Breast epithelium (tissue), 4 donors: ENCODE measurements at regions not wholly inside any gene's neighbourhood (a gene's known extent, or its start where the extent isn't known, plus 50 kb on each side); places are given as distances from the start of the nearest gene placed in this dataset.

Source experiments
- DNase-seq, 2 donors: peaks; one replicate each; pipeline ENCODE4 v3.0.0-alpha.2; 2019; ENCODE audit warnings: low spot score in 2 of 2
- H3K27ac ChIP-seq, 2 donors: fragments of 200-600 bp; sonication (generic) in 1 of 2; one replicate each; pipeline ENCODE4 v1.5.1; 2016 to 2019; ENCODE audit warnings: mild to moderate bottlenecking in 1 of 2
- H3K27me3 ChIP-seq, 2 donors: fragments of 200-600 bp; sonication (generic) in 1 of 2; one replicate each; pipeline versions ENCODE4 v1.5.1 to v1.6.0; 2017 to 2019; ENCODE audit warnings: control low read depth in 1 of 2, mild to moderate bottlenecking in 1 of 2
- H3K36me3 ChIP-seq: fragments of 200-600 bp; one replicate; pipeline ENCODE4 v1.5.1; 2019
- H3K4me1 ChIP-seq, 2 donors: fragments of 200-600 bp; sonication (generic); one replicate each; pipeline ENCODE4 v1.5.1; 2016 to 2019; ENCODE audit warnings: control low read depth in 1 of 2
- H3K4me3 ChIP-seq, 3 donors: fragments of 200-600 bp; sonication (generic); 1 replicate in 2 of 3; 2 replicates in 1 of 3; pipeline ENCODE4 v1.5.1; 2016 to 2019; ENCODE audit warnings: mild to moderate bottlenecking in 3 of 3, moderate library complexity in 2 of 3
- H3K9me3 ChIP-seq, 2 donors: fragments of 200-600 bp; sonication (generic) in 1 of 2; one replicate each; pipeline ENCODE4 v1.5.1; 2016 to 2019; ENCODE audit warnings: control low read depth in 1 of 2
- POLR2A ChIP-seq: fragments of 450-650 bp; IDR thresholded peaks from one replicate; pipeline ENCODE4 v1.6.1; 2016; ENCODE audit warnings: antibody characterized with exemption, mild to moderate bottlenecking, moderate library complexity
- POLR2AphosphoS5 ChIP-seq, 3 donors: sonication (generic); formaldehyde crosslinking; IDR thresholded peaks; one replicate each; pipeline ENCODE4 v1.6.1; 2017; ENCODE audit warnings: antibody characterized with exemption in 3 of 3
- intact Hi-C: fragments of 100-400 bp; cut with DNase I; formaldehyde crosslinking; loops from one replicate; pipeline ENCODE4 v1.15.1; 2023; ENCODE audit warnings: low total_unique reads
- TF ChIP-seq, protein P1 (sequence below), 3 donors: fragments of 450-650 bp; IDR thresholded peaks; one replicate each; pipeline ENCODE4 v1.5.1; 2016 to 2017; ENCODE audit warnings: antibody characterized with exemption in 3 of 3, mild to moderate bottlenecking in 3 of 3, moderate library complexity in 3 of 3

DNA sequence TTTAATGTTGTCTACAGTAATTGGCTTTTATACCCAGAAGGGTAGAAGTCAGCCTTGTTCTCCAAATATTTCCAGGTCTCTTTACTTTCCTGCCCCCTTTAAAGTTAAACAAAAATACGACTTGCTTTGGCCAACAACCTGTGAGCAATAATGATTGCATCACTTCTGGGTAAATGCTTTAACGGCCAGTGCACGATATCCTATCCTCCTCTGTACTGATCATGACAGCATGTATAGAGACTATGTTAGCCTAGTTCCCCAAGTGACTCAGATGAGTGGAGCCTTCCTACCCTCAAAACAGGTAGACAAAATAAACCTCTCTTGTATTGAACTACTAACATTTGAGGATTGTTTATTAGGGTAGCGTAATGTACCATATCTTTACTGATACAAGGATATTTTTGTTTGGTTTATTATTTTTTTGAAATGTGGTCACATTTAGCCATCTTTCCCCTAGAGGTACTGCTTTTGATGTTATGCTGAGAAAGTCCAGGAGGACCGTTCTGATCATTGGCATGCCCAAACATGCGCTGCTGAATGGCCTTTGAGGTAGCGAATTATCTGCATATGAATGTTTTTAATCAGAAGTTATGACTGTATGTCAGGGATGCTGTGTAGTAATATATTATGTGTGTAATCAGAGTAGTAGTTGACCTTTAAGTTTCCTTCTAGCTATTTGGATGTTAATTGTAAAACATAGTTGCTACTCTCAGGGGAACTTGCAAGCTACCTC lies 262.6 kb upstream of the DCC start:
- no peaks in the 10 kb centered on the region for H3K4me1 ChIP-seq
- intact Hi-C loops = no loop called here
- H3K36me3 ChIP-seq = no peaks in the 10 kb centered on the region
- DNase-seq = no peak
- H3K27me3 ChIP-seq = no peaks in the 10 kb centered on the region
- no peak for TF ChIP-seq POLR2A
- no peak for TF ChIP-seq POLR2AphosphoS5 (IDR thresholded peaks at IDR 0.05)
- TF ChIP-seq, protein P1, sequence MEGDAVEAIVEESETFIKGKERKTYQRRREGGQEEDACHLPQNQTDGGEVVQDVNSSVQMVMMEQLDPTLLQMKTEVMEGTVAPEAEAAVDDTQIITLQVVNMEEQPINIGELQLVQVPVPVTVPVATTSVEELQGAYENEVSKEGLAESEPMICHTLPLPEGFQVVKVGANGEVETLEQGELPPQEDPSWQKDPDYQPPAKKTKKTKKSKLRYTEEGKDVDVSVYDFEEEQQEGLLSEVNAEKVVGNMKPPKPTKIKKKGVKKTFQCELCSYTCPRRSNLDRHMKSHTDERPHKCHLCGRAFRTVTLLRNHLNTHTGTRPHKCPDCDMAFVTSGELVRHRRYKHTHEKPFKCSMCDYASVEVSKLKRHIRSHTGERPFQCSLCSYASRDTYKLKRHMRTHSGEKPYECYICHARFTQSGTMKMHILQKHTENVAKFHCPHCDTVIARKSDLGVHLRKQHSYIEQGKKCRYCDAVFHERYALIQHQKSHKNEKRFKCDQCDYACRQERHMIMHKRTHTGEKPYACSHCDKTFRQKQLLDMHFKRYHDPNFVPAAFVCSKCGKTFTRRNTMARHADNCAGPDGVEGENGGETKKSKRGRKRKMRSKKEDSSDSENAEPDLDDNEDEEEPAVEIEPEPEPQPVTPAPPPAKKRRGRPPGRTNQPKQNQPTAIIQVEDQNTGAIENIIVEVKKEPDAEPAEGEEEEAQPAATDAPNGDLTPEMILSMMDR (IDR thresholded peaks at IDR 0.05) = no peak
- no peak overlapping the region for H3K27ac ChIP-seq
- no peak overlapping the region for H3K4me3 ChIP-seq
- H3K9me3 ChIP-seq = no peaks in the 10 kb centered on the region

DNA sequence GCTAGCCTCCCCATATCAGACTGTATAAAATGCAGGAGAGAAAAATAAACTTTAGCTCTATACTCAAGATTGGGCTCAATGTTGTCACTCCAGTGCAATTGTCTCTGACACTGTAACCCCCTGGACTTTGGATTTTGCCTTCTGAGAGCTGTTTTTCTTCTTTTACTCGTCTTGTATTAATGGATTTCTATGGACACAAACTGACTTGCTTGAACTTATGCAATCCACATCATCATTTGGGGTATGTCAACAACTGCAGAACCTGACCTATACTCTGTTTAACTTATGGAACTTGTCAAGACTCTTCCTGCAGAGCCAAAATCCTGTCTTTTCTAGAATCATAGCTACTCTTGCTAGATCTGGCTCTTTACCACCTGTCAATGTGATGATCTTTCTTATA lies 257.8 kb upstream of the DCC start:
- no peaks in the 10 kb centered on the region for H3K4me1 ChIP-seq
- intact Hi-C loops = no loop called here
- H3K27me3 ChIP-seq = no peaks in the 10 kb centered on the region
- H3K9me3 ChIP-seq = no peaks in the 10 kb centered on the region
- TF ChIP-seq POLR2AphosphoS5 (IDR thresholded peaks at IDR 0.05) (no peak), POLR2A (no peak)
- TF ChIP-seq, protein P1 (IDR thresholded peaks at IDR 0.05) = no peak
- H3K4me3 ChIP-seq = no peak overlapping the region
- DNase-seq = no peak
- no peaks in the 10 kb centered on the region for H3K36me3 ChIP-seq
- no peak overlapping the region for H3K27ac ChIP-seq

DNA sequence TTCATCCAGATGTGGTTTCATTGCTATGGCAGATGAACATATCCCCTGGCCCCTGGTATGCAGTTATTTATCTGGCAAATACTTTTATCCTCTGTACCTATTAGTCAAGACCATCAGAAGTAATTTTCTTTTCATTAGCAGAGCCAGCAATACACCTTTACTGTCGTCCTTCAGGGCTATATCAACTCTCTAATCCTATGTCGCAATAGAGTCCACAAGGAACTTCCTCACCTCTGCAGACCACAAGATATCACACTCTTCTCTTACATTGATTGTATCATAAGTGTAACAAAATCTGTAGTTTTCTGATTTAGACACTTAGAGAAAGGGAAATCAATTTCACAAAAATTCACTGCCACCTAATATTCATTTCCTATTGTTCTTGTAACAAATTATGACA lies 252.9 kb upstream of the DCC start:
- Histone ChIP-seq H3K27ac (no peak overlapping the region), H3K36me3 (no peaks in the 10 kb centered on the region), H3K9me3 (no peaks in the 10 kb centered on the region), H3K4me3 (no peak overlapping the region), H3K27me3 (no peaks in the 10 kb centered on the region), H3K4me1 (no peaks in the 10 kb centered on the region)
- intact Hi-C loops = no loop called here
- no peak for TF ChIP-seq POLR2A
- TF ChIP-seq, protein P1 (IDR thresholded peaks at IDR 0.05) = no peak
- DNase-seq = no peak

DNA sequence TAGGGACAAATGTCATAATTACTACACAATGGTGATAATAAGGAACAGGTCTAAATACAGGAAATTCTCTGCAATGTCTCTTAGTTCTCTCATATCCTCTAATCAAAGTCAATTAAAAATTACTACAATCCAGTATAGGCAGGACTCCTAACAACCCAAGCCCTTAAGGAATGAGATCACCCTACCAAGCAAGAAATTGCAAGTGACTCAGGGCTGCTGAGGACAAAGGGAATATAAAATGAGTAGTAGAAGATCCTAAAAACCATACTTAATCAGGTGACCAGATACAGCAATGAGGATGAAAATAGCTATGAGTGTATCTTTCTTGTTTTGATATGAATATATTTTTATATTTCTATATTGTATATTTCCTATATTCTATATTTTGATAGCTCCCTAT lies 250.0 kb upstream of the DCC start:
- no peaks in the 10 kb centered on the region for H3K27me3 ChIP-seq
- H3K27ac ChIP-seq = no peak overlapping the region
- DNase-seq = no peak
- TF ChIP-seq, protein P1 (IDR thresholded peaks at IDR 0.05) = no peak
- TF ChIP-seq POLR2AphosphoS5 (IDR thresholded peaks at IDR 0.05) (no peak), POLR2A (no peak)
- no peaks in the 10 kb centered on the region for H3K4me1 ChIP-seq
- H3K9me3 ChIP-seq = no peaks in the 10 kb centered on the region
- no peaks in the 10 kb centered on the region for H3K36me3 ChIP-seq
- intact Hi-C loops = no loop called here
- no peak overlapping the region for H3K4me3 ChIP-seq

DNA sequence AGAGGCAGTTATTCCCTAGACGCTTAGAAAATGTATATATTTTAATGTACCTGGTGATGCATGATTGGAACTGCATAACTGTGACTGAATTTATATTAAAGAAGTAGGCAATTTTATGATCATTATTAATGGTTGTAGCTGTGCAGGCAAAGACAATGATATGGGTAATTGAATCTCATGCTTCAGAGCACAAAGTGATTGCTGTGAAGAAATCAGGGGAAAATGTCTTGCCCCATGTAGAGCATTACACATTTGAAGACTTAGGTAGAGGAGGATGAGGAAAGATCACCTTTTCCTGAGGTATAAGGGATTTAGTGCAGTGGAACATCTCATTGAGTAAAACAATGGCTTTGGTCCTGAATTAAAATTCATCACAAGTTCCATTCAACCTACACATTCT lies 246.8 kb upstream of the DCC start:
- no peak for DNase-seq
- intact Hi-C loops = no loop called here
- no peaks in the 10 kb centered on the region for H3K27me3 ChIP-seq
- TF ChIP-seq POLR2AphosphoS5 (IDR thresholded peaks at IDR 0.05) (no peak), POLR2A (no peak)
- no peaks in the 10 kb centered on the region for H3K9me3 ChIP-seq
- H3K36me3 ChIP-seq = no peaks in the 10 kb centered on the region
- no peaks in the 10 kb centered on the region for H3K4me1 ChIP-seq
- H3K4me3 ChIP-seq = no peak overlapping the region
- no peak overlapping the region for H3K27ac ChIP-seq
